Smooth muscle cell (in vitro differentiated cells): ENCODE measurements at regions not wholly inside any gene's neighbourhood (a gene's known extent, or its start where the extent isn't known, plus 50 kb on each side); places are given as distances from the start of the nearest gene placed in this dataset.

Source experiments
- DNase-seq: peaks from one replicate; lab custom pipeline; 2025; ENCODE audit not compliant: unreplicated experiment; lab: John Stamatoyannopoulos, UW
- H2AFZ ChIP-seq: fragments of 200-600 bp; sonication (generic); 2 replicates; pipeline ENCODE4 v1.6.0; 2016; ENCODE audit warnings: antibody characterized with exemption, low read depth, mild to moderate bottlenecking
- H3F3A ChIP-seq: fragments of 200-600 bp; sonication (generic); 2 replicates; pipeline ENCODE4 v1.6.0; 2017; ENCODE audit warnings: antibody characterized with exemption, low read depth
- H3K27ac ChIP-seq: fragments of 200-600 bp; sonication (generic); 2 replicates; pipeline ENCODE4 v1.5.1; 2016; ENCODE audit warnings: low read depth, mild to moderate bottlenecking
- H3K27me3 ChIP-seq: fragments of 200-600 bp; sonication (generic); 2 replicates; pipeline ENCODE4 v1.6.1; 2016; ENCODE audit warnings: low read depth, mild to moderate bottlenecking
- H3K36me3 ChIP-seq: fragments of 200-600 bp; sonication (generic); 2 replicates; pipeline ENCODE4 v1.5.1; 2016; ENCODE audit warnings: low read depth
- H3K4me1 ChIP-seq: fragments of 200-600 bp; sonication (generic); 2 replicates; pipeline ENCODE4 v1.5.1; 2016; ENCODE audit warnings: low read depth
- H3K4me2 ChIP-seq: fragments of 200-600 bp; sonication (generic); 2 replicates; pipeline ENCODE4 v1.6.0; 2016; ENCODE audit warnings: mild to moderate bottlenecking
- H3K4me3 ChIP-seq: fragments of 200-600 bp; sonication (generic); 2 replicates; pipeline ENCODE4 v1.5.1; 2016; ENCODE audit warnings: mild to moderate bottlenecking
- H3K79me2 ChIP-seq: fragments of 200-600 bp; sonication (generic); 2 replicates; pipeline ENCODE4 v1.6.0; 2016; ENCODE audit warnings: low read depth, mild to moderate bottlenecking
- H3K9ac ChIP-seq: fragments of 200-600 bp; sonication (generic); 2 replicates; pipeline ENCODE4 v1.6.0; 2016; ENCODE audit warnings: low read depth
- H3K9me3 ChIP-seq: fragments of 200-600 bp; sonication (generic); replicated peaks from 2 replicates; pipeline ENCODE4 v1.5.1; 2016; ENCODE audit warnings: low read depth
- H4K20me1 ChIP-seq: fragments of 200-600 bp; sonication (generic); 2 replicates; pipeline ENCODE4 v1.6.0; 2016; ENCODE audit warnings: low read depth
- WGBS: methylation state at CpG from one replicate; pipeline ENCODE4 v1.1.7; 2016; ENCODE audit warnings: low lambda C conversion rate; 5-methylcytosine and 5-hydroxymethylcytosine counted together
- TF ChIP-seq, protein P1 (sequence below): fragments of 200-600 bp; sonication (generic); IDR thresholded peaks from 2 replicates; pipeline ENCODE4 v1.5.1; 2017; ENCODE audit warnings: borderline replicate concordance, mild to moderate bottlenecking, antibody characterized with exemption; ENCODE audit not compliant: insufficient read depth, poor library complexity, severe bottlenecking

DNA sequence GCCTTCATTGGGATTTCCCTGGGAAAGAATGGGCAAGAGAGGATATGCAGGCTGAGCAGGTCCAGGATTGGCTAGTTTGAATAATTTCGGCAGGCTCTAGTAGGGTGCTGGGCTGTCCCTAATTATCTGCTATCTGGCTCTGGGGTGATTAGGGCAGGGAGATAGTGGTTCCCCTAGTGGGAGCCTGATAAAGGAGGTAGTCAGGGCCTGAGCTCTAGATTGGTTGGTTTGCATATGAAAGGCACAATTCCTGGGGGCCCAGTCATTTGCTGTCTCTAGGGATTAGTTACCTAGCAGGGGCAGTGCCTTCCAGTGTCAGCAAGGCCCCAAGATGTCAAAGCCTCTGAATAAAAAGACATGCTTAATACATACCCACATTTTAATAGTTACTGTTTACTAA is 690.1 kb upstream of the KLHL29 start:
- Histone ChIP-seq H2AFZ (no peak overlapping the region), H3K79me2 (no peaks in the 10 kb centered on the region), H3F3A (no peaks in the 10 kb centered on the region), H3K4me2 (no peak overlapping the region), H3K4me1 (peaks cover 22% of the 10 kb centered on the region), H3K4me3 (no peak overlapping the region), H3K27me3 (no peaks in the 10 kb centered on the region), H3K27ac (no peak overlapping the region), H3K9me3 (no peaks in the 10 kb centered on the region), H3K36me3 (no peaks in the 10 kb centered on the region), H4K20me1 (no peaks in the 10 kb centered on the region), H3K9ac (no peak overlapping the region)
- WGBS: 33% methylated on average over 1 of the region's 1 CpG
- DNase-seq: no peak
- TF ChIP-seq, protein P1, sequence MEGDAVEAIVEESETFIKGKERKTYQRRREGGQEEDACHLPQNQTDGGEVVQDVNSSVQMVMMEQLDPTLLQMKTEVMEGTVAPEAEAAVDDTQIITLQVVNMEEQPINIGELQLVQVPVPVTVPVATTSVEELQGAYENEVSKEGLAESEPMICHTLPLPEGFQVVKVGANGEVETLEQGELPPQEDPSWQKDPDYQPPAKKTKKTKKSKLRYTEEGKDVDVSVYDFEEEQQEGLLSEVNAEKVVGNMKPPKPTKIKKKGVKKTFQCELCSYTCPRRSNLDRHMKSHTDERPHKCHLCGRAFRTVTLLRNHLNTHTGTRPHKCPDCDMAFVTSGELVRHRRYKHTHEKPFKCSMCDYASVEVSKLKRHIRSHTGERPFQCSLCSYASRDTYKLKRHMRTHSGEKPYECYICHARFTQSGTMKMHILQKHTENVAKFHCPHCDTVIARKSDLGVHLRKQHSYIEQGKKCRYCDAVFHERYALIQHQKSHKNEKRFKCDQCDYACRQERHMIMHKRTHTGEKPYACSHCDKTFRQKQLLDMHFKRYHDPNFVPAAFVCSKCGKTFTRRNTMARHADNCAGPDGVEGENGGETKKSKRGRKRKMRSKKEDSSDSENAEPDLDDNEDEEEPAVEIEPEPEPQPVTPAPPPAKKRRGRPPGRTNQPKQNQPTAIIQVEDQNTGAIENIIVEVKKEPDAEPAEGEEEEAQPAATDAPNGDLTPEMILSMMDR: no peak

DNA sequence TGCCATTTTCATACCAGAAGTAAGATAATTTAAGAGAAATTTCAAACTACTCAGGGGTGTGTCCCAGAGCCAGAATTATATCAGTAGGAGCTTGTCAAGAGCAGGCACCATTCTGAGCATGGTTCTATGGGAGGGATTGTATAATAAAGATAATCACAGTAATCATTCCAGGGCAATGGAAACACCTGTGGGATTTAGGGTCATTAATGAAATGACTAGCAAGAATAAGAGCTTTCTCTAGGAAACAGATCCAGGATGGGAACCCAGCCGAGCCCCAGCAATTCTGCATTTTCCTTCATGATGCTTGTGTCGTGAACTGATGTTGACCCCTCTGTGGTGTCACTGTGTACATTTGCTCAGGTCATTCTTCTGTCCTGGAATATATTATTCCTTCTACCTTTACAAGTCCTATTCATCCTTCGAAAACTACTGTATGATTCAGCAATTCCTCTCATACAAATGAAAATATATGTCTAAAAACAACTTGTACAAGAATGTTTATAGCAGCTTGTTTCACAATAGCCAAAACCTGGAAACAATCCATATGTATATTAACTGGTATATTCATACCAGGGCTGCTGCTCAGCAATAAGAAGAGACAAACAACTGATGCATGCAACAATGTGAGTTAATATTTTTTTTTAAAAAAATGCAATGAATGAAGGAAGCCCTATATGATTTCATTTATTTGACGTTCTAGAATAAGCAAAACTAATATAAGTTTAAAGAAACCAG is 687.8 kb upstream of the KLHL29 start:
- Histone ChIP-seq H3K36me3 (no peaks in the 10 kb centered on the region), H3K79me2 (no peaks in the 10 kb centered on the region), H4K20me1 (no peaks in the 10 kb centered on the region), H3K4me1 (peaks cover 22% of the 10 kb centered on the region), H3K27ac (no peak overlapping the region), H3K9ac (no peak overlapping the region), H3K27me3 (no peaks in the 10 kb centered on the region), H3K9me3 (no peaks in the 10 kb centered on the region), H2AFZ (no peak overlapping the region), H3F3A (no peaks in the 10 kb centered on the region), H3K4me2 (no peak overlapping the region), H3K4me3 (no peak overlapping the region)
- TF ChIP-seq, protein P1: no peak
- WGBS: 92% methylated on average over 4 of the region's 4 CpGs
- no peak for DNase-seq

DNA sequence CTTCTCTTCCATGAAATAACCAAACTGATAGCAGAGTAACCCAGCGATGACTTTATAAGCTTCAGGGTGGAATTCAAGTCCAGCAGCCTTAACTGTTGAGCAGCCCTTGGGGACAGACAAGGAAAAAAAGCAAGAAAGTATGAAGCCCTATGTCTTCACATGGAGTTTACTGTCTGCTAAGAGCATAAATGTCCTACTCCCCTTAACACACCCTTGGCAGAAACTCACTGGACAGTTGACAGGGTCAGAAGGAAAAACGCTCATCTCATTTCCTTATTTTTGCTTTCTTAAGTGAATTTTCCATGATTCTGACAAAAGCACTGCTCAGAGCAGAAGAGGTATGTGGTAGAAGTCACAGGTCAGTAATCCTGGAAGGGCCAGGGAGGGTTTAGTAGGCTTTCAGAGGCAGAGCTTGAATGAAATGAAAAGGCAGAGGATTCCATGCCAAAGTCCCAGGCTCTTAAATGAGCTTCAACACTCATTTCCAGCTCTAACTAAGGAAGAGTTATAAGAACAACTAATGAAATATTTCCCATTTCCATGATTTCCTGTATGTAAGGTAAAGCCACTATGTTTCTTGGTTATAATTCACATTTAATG is 683.3 kb upstream of the KLHL29 start:
- H3K79me2 ChIP-seq: no peaks in the 10 kb centered on the region
- H3K9ac ChIP-seq: no peak overlapping the region
- H3F3A ChIP-seq: no peaks in the 10 kb centered on the region
- no peaks in the 10 kb centered on the region for H3K36me3 ChIP-seq
- H3K27me3 ChIP-seq: no peaks in the 10 kb centered on the region
- DNase-seq: no peak
- H3K4me1 ChIP-seq: peaks cover 7% of the 10 kb centered on the region
- H3K4me3 ChIP-seq: no peak overlapping the region
- TF ChIP-seq, protein P1: no peak
- H3K9me3 ChIP-seq: no peaks in the 10 kb centered on the region
- no peak overlapping the region for H3K4me2 ChIP-seq
- WGBS: 88% methylated on average over 2 of the region's 2 CpGs
- H4K20me1 ChIP-seq: no peaks in the 10 kb centered on the region
- no peak overlapping the region for H2AFZ ChIP-seq
- no peak overlapping the region for H3K27ac ChIP-seq
